Small intestine (tissue), 7 donors: ENCODE measurements at regions not wholly inside any gene's neighbourhood (a gene's known extent, or its start where the extent isn't known, plus 50 kb on each side); places are given as distances from the start of the nearest gene placed in this dataset.

Source experiments
- DNase-seq, 2 donors: peaks; one replicate each; pipeline versions ENCODE4 v3.0.0 to v3.0.0-alpha.2; 2013
- FAIRE-seq: peaks from 2 replicates; lab custom pipeline; 2012; peaks lifted over from hg19 to GRCh38; lab: Jason Lieb, UNC
- H3K27ac ChIP-seq, 3 donors: one replicate each; pipeline ENCODE4 v1.5.1; 2013; ENCODE audit warnings: low read length in 2 of 3, mild to moderate bottlenecking in 2 of 3, control low read depth in 1 of 3, inconsistent platforms in 1 of 3, low read depth in 1 of 3, moderate library complexity in 1 of 3
- H3K27me3 ChIP-seq, 3 donors: one replicate each; pipeline ENCODE4 v1.6.1; 2013; ENCODE audit warnings: low read length in 3 of 3, inconsistent platforms in 1 of 3; ENCODE audit not compliant: control insufficient read depth in 3 of 3, insufficient read depth in 3 of 3
- H3K36me3 ChIP-seq, 3 donors: one replicate each; pipeline ENCODE4 v1.6.1; 2013; ENCODE audit warnings: low read length in 3 of 3, inconsistent platforms in 1 of 3, low read depth in 1 of 3, mild to moderate bottlenecking in 1 of 3, moderate library complexity in 1 of 3; ENCODE audit not compliant: control insufficient read depth in 3 of 3, insufficient read depth in 2 of 3
- H3K4me1 ChIP-seq, 3 donors: one replicate each; pipeline ENCODE4 v1.6.1; 2013; ENCODE audit warnings: low read length in 2 of 3, inconsistent platforms in 1 of 3, low read depth in 1 of 3, mild to moderate bottlenecking in 1 of 3, moderate library complexity in 1 of 3; ENCODE audit not compliant: control insufficient read depth in 3 of 3, insufficient read depth in 2 of 3
- H3K4me3 ChIP-seq, 3 donors: one replicate each; pipeline ENCODE4 v1.5.1; 2013; ENCODE audit warnings: low read length in 3 of 3, control low read depth in 1 of 3, inconsistent platforms in 1 of 3, low read depth in 1 of 3, mild to moderate bottlenecking in 1 of 3, moderate library complexity in 1 of 3
- H3K9me3 ChIP-seq, 2 donors: one replicate each; pipeline ENCODE4 v1.6.1; 2013; ENCODE audit warnings: low read depth in 1 of 2, low read length in 1 of 2; ENCODE audit not compliant: control insufficient read depth in 2 of 2, insufficient read depth in 1 of 2
- WGBS, 3 donors: extraction: QIAGEN DNeasy Blood & Tissue Kit; methylation state at CpG; one replicate each; pipeline ENCODE4 v1.1.7; 2013; 5-methylcytosine and 5-hydroxymethylcytosine counted together
- donor health status: healthy with polysubstance abuse.
- donor health status: control.
- donor health status: control.
- donor health status: Bipolar disorder and iron deficiency.
- donor health status: healthy.

GRCh38 chr1:219404629-219405028 lies 208.3 kb downstream of the ZC3H11B start:
- no peak overlapping the region for H3K27ac ChIP-seq
- no peaks in the 10 kb centered on the region for H3K27me3 ChIP-seq
- no peak overlapping the region for H3K4me3 ChIP-seq
- FAIRE-seq (no peak), DNase-seq (no peak)
- H3K4me1 ChIP-seq: no peaks in the 10 kb centered on the region
- no peaks in the 10 kb centered on the region for H3K9me3 ChIP-seq
- 52 to 79% (median 73%) methylated on average over 1 of the region's 1 CpG for WGBS, 3 donors
- no peaks in the 10 kb centered on the region for H3K36me3 ChIP-seq

DNA sequence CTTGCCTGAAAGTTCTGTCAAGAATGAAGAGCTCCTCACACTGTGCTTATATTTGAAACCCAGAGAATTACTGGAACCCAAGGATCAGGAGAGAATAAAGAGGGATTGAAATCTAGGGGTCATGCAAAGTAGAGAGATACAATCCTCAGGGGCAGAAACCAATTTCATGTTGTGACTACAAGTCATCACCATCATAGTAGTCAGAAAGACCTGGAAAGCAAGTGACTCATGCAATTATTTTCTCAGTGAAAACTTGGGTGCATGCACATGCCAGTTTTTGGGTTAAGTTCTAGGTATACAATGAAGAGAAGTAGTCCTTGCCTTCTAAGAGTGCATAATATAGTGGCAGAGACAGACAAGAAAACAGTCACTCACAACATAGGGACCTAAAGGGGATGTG lies 210.0 kb downstream of the ZC3H11B start:
- Histone ChIP-seq H3K4me1 (no peaks in the 10 kb centered on the region), H3K27me3 (no peaks in the 10 kb centered on the region), H3K4me3 (no peak overlapping the region), H3K27ac (no peak overlapping the region), H3K36me3 (no peaks in the 10 kb centered on the region), H3K9me3 (no peaks in the 10 kb centered on the region)
- DNase-seq: no peak
- no peak for FAIRE-seq

- Histone ChIP-seq H3K4me1 (no peaks in the 10 kb centered on the region), H3K27me3 (no peaks in the 10 kb centered on the region), H3K4me3 (no peak overlapping the region), H3K36me3 (no peaks in the 10 kb centered on the region), H3K27ac (no peak overlapping the region), H3K9me3 (no peaks in the 10 kb centered on the region)
- DNase-seq: no peak
- FAIRE-seq: peak; percentile 53
These were observed 210.9 kb downstream of the ZC3H11B start for GRCh38 chr1:219401724-219402625.

GRCh38 chr1:219399446-219399845 lies 213.5 kb downstream of the ZC3H11B start:
- Histone ChIP-seq H3K36me3 (no peaks in the 10 kb centered on the region), H3K9me3 (no peaks in the 10 kb centered on the region), H3K4me3 (no peak overlapping the region), H3K27ac (no peak overlapping the region), H3K4me1 (no peaks in the 10 kb centered on the region), H3K27me3 (no peaks in the 10 kb centered on the region)
- WGBS, 3 donors: 81 to 84% (median 82%) methylated on average over 5 of the region's 5 CpGs
- FAIRE-seq (no peak), DNase-seq (no peak)

- Histone ChIP-seq H3K36me3 (no peaks in the 10 kb centered on the region), H3K4me1 (no peaks in the 10 kb centered on the region), H3K4me3 (no peak overlapping the region), H3K9me3 (no peaks in the 10 kb centered on the region), H3K27me3 (no peaks in the 10 kb centered on the region), H3K27ac (no peak overlapping the region)
- WGBS, 3 donors: 50 to 77% (median 67%) methylated on average over 2 of the region's 2 CpGs
- DNase-seq: no peak
- FAIRE-seq: no peak
These were observed 214.0 kb downstream of the ZC3H11B start for GRCh38 chr1:219398815-219399396.

GRCh38 chr1:219397511-219397910 lies 215.4 kb downstream of the ZC3H11B start:
- H3K27ac ChIP-seq: no peak overlapping the region
- H3K36me3 ChIP-seq: no peaks in the 10 kb centered on the region
- whole genome bisulfite sequencing, 3 donors: 3 to 35% (median 11%) methylated on average over 1 of the region's 1 CpG
- H3K4me1 ChIP-seq: no peaks in the 10 kb centered on the region
- FAIRE-seq (no peak), DNase-seq (no peak)
- H3K9me3 ChIP-seq: peaks cover 0 to 5% of the 10 kb centered on the region in 2 donors
- no peak overlapping the region for H3K4me3 ChIP-seq
- H3K27me3 ChIP-seq: no peaks in the 10 kb centered on the region

DNA sequence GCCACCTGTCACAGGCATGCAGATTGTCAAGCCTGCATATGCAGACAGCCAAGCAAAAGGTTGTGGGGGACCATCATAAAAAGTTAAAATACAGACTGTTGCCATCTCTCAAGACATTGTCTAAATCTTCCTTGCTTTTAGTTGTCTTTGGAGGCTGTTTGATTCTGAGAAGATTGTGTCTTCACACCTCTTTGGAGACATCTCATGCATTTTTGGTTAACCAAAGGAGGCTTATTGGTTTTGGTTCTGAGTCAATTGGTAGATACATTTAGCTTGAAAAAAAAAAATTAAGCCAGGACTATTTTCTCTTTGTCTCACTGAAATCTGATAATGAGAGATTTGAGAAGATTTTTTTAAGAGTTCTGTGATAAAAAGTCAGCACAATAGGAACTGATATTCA lies 217.6 kb downstream of the LYPLAL1 start:
- Histone ChIP-seq H3K36me3 (no peaks in the 10 kb centered on the region), H3K4me3 (no peak overlapping the region), H3K4me1 (peaks cover 0 to 6% (median 0%) of the 10 kb centered on the region in 3 donors), H3K27ac (no peak overlapping the region), H3K27me3 (no peaks in the 10 kb centered on the region), H3K9me3 (peaks cover 0 to 5% of the 10 kb centered on the region in 2 donors)
- DNase-seq (no peak), FAIRE-seq (no peak)

GRCh38 chr1:219387211-219387610 lies 213.5 kb downstream of the LYPLAL1 start:
- 28 to 56% (median 31%) methylated on average over 1 of the region's 1 CpG for WGBS, 3 donors
- Histone ChIP-seq H3K9me3 (no peaks in the 10 kb centered on the region), H3K27me3 (no peaks in the 10 kb centered on the region), H3K4me1 (peaks cover 0 to 6% (median 0%) of the 10 kb centered on the region in 3 donors), H3K36me3 (no peaks in the 10 kb centered on the region), H3K27ac (no peak overlapping the region), H3K4me3 (no peak overlapping the region)
- FAIRE-seq (no peak), DNase-seq (no peak)
